ENCODE measurements at regions not wholly inside any gene's neighbourhood (a gene's known extent, or its start where the extent isn't known, plus 50 kb on each side); places are given as distances from the start of the nearest gene placed in this dataset.

DNA sequence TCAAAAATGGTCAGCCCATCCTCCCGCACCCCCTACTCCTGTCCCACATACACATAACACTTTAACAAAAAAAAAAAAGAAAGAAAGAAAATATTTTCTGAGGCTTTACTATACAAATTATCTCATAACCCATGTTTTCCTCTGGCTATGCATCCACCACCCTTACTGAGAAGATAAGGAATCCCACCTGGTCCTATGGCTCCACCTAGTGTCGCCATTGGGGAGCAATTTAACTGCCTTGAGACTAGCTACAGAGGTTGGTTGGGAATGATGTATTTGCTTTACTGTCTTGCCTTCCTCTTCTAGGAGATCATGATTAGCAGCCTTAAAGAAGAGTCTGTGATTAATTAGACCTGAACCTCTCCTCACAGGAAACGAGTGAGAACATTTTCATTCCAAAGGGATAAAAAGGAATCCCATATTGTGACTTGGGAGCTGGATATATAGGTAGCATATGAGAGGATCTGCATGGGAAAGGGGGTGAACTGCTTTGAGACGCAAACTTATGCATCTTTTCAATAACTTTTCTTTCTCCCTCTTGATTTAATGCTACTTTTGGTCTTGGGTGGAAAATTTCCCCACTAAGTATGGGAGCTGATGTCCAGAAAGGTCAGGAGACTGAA, 77.7 kb upstream of the SELENOP start:
- TF ChIP-seq, protein P1, sequence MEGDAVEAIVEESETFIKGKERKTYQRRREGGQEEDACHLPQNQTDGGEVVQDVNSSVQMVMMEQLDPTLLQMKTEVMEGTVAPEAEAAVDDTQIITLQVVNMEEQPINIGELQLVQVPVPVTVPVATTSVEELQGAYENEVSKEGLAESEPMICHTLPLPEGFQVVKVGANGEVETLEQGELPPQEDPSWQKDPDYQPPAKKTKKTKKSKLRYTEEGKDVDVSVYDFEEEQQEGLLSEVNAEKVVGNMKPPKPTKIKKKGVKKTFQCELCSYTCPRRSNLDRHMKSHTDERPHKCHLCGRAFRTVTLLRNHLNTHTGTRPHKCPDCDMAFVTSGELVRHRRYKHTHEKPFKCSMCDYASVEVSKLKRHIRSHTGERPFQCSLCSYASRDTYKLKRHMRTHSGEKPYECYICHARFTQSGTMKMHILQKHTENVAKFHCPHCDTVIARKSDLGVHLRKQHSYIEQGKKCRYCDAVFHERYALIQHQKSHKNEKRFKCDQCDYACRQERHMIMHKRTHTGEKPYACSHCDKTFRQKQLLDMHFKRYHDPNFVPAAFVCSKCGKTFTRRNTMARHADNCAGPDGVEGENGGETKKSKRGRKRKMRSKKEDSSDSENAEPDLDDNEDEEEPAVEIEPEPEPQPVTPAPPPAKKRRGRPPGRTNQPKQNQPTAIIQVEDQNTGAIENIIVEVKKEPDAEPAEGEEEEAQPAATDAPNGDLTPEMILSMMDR (conservative IDR thresholded peaks at IDR 0.05; ENCODE audit: low read depth, low read length), result peak; percentile 99
- H3K4me3 ChIP-seq (ENCODE audit: low read depth, low read length), result no peak overlapping the region
- peak; percentile 16 for DNase-seq (ENCODE audit: low read depth)

DNA sequence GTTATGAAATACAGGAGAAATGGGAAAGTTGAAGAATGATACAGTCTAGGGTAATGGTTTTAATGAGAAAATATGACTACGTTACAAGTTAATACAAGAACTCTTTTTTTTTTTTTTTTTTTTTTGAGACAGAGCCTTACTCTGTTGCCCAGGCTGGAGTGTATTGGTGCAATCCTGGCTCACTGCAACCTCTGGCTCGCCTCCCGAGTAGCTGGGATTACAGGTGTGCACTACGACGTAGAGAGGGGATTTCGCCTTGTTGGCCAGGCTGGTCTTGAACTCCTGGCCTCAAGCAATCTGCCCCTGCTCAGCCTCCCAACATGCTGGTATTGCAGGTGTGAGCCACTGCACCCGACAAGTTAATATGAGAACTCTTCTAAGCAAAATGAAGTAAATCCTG, 77.1 kb upstream of the SELENOP start:
- DNase-seq (ENCODE audit: low read depth), result no peak
- no peak overlapping the region for H3K4me3 ChIP-seq (ENCODE audit: low read depth, low read length)
- TF ChIP-seq, protein P1 (conservative IDR thresholded peaks at IDR 0.05; ENCODE audit: low read depth, low read length), result no peak

DNA sequence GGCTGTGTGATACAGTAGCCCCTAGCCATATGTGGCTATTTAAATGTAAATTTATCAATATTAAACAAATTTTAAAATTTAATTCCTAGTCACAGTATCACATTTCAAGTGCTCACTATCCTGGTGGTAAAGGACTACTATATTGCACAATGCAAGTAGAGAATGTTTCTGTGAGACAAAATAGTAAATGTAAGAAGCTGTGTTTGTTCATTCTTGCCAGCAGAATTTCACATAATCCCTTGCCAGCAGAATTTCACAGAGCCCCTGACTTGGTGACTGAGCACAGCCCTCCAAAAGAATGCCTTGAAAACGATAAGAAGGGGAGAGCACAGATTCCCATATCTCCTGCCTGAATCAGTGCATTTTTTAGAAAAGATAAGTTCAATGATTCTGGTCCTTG, 75.9 kb upstream of the SELENOP start:
- TF ChIP-seq, protein P1 (conservative IDR thresholded peaks at IDR 0.05; ENCODE audit: low read depth, low read length), result no peak
- H3K4me3 ChIP-seq (ENCODE audit: low read depth, low read length), result no peak overlapping the region
- DNase-seq (ENCODE audit: low read depth), result no peak

DNA sequence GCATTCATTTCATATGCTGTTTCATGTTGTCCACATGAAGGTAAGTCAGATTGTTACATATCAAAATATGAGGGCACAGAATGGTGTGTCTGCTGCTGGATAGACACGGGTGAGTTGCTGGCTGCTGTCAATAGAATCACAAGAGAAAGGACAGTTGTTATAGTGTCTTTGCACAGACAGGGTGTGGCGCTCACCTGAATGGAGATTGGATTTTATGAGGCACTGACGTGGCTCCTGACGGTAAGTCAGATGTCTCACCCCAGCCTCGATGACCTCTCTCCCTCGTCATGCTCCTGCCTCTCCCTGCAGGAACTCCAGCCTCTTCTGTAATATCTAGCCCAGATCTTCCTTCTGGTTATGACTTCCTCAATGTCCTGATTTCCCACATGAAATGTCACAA, 75.4 kb upstream of the SELENOP start:
- no peak overlapping the region for H3K4me3 ChIP-seq (ENCODE audit: low read depth, low read length)
- TF ChIP-seq, protein P1 (conservative IDR thresholded peaks at IDR 0.05; ENCODE audit: low read depth, low read length), result no peak
- no peak for DNase-seq (ENCODE audit: low read depth)

DNA sequence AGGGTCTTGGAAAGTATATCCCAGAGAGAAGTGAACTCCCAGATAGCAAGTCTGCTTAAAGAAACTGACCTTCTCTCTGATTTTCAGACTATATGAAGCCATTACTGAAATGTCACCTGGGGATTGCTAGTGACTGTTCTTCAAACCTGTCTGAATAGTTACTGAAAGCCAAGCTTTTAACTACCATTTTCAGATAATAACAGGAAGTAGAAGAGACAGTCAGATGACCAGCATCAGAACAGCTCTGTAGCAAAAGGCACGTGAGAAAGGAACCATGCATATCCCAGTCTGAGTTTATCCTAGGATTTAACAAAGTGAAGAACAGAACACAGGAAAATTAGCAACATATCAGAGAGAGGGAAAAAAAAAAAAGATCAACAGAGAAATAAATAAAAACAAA, 74.9 kb upstream of the SELENOP start:
- TF ChIP-seq, protein P1 (conservative IDR thresholded peaks at IDR 0.05; ENCODE audit: low read depth, low read length), result no peak
- DNase-seq (ENCODE audit: low read depth), result no peak
- no peak overlapping the region for H3K4me3 ChIP-seq (ENCODE audit: low read depth, low read length)

DNA sequence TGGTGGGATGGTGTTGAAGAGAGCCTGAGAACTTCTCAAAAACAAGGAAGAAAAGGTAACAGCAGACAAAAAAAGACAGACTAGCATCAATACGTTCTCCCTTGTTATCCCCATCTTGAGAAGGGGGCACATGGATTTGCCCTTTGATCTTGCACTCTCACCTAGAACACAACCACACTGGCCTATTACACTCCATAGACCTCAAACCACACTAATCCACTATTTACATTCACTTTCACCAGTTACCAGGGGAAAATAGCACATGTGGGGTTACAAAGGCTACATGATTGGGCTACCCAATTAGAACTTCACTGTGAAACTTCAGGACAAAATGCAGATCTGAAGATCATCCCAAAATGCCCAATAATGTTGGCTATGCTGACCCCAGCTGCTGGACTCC, 72.6 kb upstream of the SELENOP start:
- H3K4me3 ChIP-seq (ENCODE audit: low read depth, low read length), result no peak overlapping the region
- DNase-seq (ENCODE audit: low read depth), result no peak
- TF ChIP-seq, protein P1 (conservative IDR thresholded peaks at IDR 0.05; ENCODE audit: low read depth, low read length), result no peak

DNA sequence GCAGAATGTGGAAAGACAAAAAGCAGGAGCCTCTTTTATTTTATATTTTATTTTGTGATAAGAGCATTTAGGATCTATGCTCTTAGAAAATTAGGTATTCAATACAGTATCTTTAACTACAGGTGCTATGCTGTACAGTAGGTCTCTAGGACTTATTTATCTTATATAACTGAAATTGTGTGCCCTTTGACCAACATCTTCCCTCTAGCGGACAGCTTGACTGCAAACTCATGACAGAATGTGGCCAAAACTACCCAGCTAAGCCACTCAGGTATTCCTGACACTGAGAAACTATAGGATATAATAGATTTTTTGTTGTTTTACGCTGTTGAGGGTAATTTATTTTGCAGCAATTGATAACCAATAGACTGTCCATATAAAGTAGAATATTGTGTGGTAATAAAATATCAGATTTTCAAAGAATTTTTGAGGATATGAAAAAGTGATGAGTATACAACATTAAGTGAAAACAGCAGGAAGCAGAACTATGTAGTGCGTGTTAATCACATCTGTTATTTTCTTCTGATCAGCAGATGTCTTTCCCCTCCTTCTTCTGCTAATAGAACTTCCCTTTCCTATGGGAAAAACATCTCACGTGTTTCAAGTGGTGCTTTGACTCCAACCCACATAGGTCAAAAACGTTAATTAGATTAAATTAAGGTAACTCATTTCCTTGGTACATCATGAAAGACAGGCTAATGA, 69.9 kb upstream of the SELENOP start:
- TF ChIP-seq, protein P1 (conservative IDR thresholded peaks at IDR 0.05; ENCODE audit: low read depth, low read length), result no peak

More for the DNA sequence above, 69.9 kb upstream of the SELENOP start:
- no peak overlapping the region for H3K4me3 ChIP-seq (ENCODE audit: low read depth, low read length)
- DNase-seq (ENCODE audit: low read depth), result no peak

All from epithelial cell of proximal tubule (primary cell).